ENCODE measurements at regions not wholly inside any gene's neighbourhood (a gene's known extent, or its start where the extent isn't known, plus 50 kb on each side); places are given as distances from the start of the nearest gene placed in this dataset.

DNA sequence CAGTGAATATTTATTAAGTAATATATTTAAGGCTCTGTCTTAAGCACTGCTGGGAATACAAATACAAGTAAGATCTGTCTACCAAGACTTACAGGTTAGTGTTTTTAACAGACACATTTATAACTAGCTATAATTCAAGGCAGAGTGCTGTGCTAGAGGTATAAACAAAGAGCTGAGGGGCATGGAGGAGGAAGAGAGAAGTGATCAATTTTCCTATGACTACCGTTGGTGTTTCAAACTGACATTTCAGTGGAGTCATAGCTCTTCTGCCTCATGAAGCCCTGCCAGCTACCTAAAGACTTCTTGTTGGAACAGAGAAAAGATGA, 79.9 kb downstream of the CYB561 start:
- H3K4me3 Mint-ChIP-seq: no peak overlapping the region
- DNase-seq: no peak
- Histone ChIP-seq H3K14ac (ENCODE audit: insufficient read depth, low read length) (no peak overlapping the region), H3K18ac (ENCODE audit: insufficient read length, low read depth, low read length) (no peak overlapping the region), H2AFZ (ENCODE audit: low read length) (no peak overlapping the region), H2BK120ac (ENCODE audit: low read depth, low read length, poor library complexity, severe bottlenecking) (no peak overlapping the region), H4K20me1 (ENCODE audit: control insufficient read depth, insufficient read depth, insufficient read length) (no peaks in the 10 kb centered on the region), H2BK15ac (ENCODE audit: low read depth, low read length) (no peak overlapping the region), H3K23me2 (ENCODE audit: insufficient read length, low read depth, low read length, poor library complexity, severe bottlenecking) (no peaks in the 10 kb centered on the region), H3K23ac (ENCODE audit: insufficient read length, low read depth, low read length) (no peak overlapping the region), H4K91ac (ENCODE audit: insufficient read length, low read depth, low read length) (no peak overlapping the region), H3K56ac (ENCODE audit: insufficient read length, low read depth, low read length) (no peak overlapping the region), H3K9me3 (ENCODE audit: control insufficient read depth, low read depth, low read length) (no peaks in the 10 kb centered on the region), H4K5ac (ENCODE audit: insufficient read length, low read depth, low read length) (no peak overlapping the region), H3K27ac (ENCODE audit: insufficient read length, low read depth, low read length) (no peak overlapping the region), H3K4ac (ENCODE audit: low read depth, low read length) (no peak overlapping the region), H3K27me3 (ENCODE audit: insufficient read depth, low read length) (no peaks in the 10 kb centered on the region), H2BK12ac (ENCODE audit: insufficient read length, low read depth, low read length) (no peak overlapping the region), H3T11ph (ENCODE audit: low read length) (no peak overlapping the region), H3K79me2 (ENCODE audit: insufficient read depth, low read length) (no peaks in the 10 kb centered on the region), H3K9ac (ENCODE audit: extremely low read depth, insufficient read length, low read length) (no peak overlapping the region), H3K79me1 (ENCODE audit: insufficient read depth, low read depth, low read length, poor library complexity, severe bottlenecking) (no peaks in the 10 kb centered on the region), H2AK5ac (ENCODE audit: insufficient read length, low read length) (no peak overlapping the region), H2BK5ac (ENCODE audit: insufficient read length, low read length) (no peak overlapping the region), H4K8ac (replicated peaks; ENCODE audit: insufficient read length, low read depth, low read length) (no peak overlapping the region), H3K4me2 (ENCODE audit: insufficient read depth, insufficient read length, low read length) (no peak overlapping the region), H3K4me1 (ENCODE audit: insufficient read depth, low read length) (no peaks in the 10 kb centered on the region), H2BK20ac (ENCODE audit: low read depth, low read length, poor library complexity, severe bottlenecking) (no peak overlapping the region)
- no peaks in the 10 kb centered on the region for H3K9me3 Mint-ChIP-seq
- no CpG with 5 or more reads among the region's 1 CpG for WGBS (ENCODE audit: extremely low coverage, insufficient read length, low lambda C conversion rate)
- no peaks in the 10 kb centered on the region for H3K27me3 Mint-ChIP-seq (ENCODE audit: low read depth)
- no peak overlapping the region for H3K27ac Mint-ChIP-seq
- H3K36me3 Mint-ChIP-seq (ENCODE audit: insufficient read depth in 1 of 3, low read depth in 3 of 3): no peaks in the 10 kb centered on the region
- no peaks in the 10 kb centered on the region for H3K4me1 Mint-ChIP-seq
- TF ChIP-seq, protein P1, sequence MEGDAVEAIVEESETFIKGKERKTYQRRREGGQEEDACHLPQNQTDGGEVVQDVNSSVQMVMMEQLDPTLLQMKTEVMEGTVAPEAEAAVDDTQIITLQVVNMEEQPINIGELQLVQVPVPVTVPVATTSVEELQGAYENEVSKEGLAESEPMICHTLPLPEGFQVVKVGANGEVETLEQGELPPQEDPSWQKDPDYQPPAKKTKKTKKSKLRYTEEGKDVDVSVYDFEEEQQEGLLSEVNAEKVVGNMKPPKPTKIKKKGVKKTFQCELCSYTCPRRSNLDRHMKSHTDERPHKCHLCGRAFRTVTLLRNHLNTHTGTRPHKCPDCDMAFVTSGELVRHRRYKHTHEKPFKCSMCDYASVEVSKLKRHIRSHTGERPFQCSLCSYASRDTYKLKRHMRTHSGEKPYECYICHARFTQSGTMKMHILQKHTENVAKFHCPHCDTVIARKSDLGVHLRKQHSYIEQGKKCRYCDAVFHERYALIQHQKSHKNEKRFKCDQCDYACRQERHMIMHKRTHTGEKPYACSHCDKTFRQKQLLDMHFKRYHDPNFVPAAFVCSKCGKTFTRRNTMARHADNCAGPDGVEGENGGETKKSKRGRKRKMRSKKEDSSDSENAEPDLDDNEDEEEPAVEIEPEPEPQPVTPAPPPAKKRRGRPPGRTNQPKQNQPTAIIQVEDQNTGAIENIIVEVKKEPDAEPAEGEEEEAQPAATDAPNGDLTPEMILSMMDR (conservative IDR thresholded peaks at IDR 0.05): no peak
